WI38 (cell line): ENCODE measurements at regions not wholly inside any gene's neighbourhood (a gene's known extent, or its start where the extent isn't known, plus 50 kb on each side); places are given as distances from the start of the nearest gene placed in this dataset.

Experiments
- H3K4me3 ChIP-seq: 2 replicates; pipeline ENCODE4 v1.5.1; 2011; ENCODE audit warnings: low read depth, mild to moderate bottlenecking, control low read depth, low read length
- CTCF ChIP-seq: IDR thresholded peaks from 2 replicates; pipeline ENCODE4 v1.5.1; 2012; ENCODE audit warnings: low read depth, mild to moderate bottlenecking, control low read depth, low read length

GRCh38 chr9:80644044-80644443, 1045.3 kb downstream of the TLE1 start:
- no peak overlapping the region for H3K4me3 ChIP-seq
- TF ChIP-seq CTCF, result no peak

GRCh38 chr9:80635065-80635464, 1054.3 kb downstream of the TLE1 start:
- TF ChIP-seq CTCF, result no peak
- H3K4me3 ChIP-seq, result no peak overlapping the region

- TF ChIP-seq CTCF, result no peak
- H3K4me3 ChIP-seq, result no peak overlapping the region
Observed at GRCh38 chr9:80632041-80632440, 1057.3 kb downstream of the TLE1 start.

GRCh38 chr9:80622508-80622907, 1050.7 kb downstream of the TLE4 start:
- TF ChIP-seq CTCF, result no peak
- H3K4me3 ChIP-seq, result no peak overlapping the region

GRCh38 chr9:80619356-80619755, 1047.6 kb downstream of the TLE4 start:
- no peak for TF ChIP-seq CTCF
- no peak overlapping the region for H3K4me3 ChIP-seq

GRCh38 chr9:80615964-80616363, 1044.2 kb downstream of the TLE4 start:
- TF ChIP-seq CTCF, result no peak
- H3K4me3 ChIP-seq, result no peak overlapping the region

- H3K4me3 ChIP-seq, result no peak overlapping the region
- no peak for TF ChIP-seq CTCF
Observed at GRCh38 chr9:80605793-80606192, 1034.0 kb downstream of the TLE4 start.
